ENCODE measurements at regions not wholly inside any gene's neighbourhood (a gene's known extent, or its start where the extent isn't known, plus 50 kb on each side); places are given as distances from the start of the nearest gene placed in this dataset.

DNA sequence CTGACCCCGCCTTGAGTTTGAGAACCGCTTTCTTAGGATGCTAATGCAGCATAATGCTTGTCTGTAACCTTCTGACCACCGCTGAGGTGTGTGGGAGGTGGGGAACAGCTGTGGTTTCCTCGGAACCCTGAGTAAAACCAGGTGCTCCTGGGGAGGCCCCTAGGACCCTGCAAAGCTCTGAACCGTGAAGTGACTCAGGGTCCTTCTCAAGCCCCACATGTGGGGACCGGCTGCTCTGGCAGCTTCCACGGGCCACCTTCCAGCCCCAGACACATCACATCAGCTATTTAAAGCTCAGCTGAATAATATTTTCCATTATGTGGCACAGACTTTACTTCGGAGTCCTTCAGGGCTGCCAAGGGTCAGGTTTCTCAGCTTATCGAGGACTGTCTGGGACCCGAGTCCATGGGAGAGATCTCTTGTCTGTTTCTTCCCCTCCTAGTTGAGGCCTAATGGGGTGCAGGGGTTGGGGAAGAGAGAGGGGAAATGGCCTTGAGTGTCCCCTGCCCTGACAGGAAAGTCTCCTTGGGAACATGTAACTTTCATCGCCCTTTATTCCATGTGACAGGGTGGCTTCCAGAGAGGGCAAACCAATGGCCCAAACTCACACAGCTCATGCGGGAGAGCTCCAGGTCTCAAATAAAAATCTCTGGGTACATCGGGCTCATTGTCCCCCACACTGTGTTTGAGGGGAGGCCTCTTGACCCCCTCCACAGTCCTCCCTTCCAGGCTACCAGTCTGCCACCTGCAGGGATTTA is 186.1 kb upstream of the SLC24A3 start:
- peaks cover 4% of the 10 kb centered on the region for H3K9me3 Mint-ChIP-seq

DNA sequence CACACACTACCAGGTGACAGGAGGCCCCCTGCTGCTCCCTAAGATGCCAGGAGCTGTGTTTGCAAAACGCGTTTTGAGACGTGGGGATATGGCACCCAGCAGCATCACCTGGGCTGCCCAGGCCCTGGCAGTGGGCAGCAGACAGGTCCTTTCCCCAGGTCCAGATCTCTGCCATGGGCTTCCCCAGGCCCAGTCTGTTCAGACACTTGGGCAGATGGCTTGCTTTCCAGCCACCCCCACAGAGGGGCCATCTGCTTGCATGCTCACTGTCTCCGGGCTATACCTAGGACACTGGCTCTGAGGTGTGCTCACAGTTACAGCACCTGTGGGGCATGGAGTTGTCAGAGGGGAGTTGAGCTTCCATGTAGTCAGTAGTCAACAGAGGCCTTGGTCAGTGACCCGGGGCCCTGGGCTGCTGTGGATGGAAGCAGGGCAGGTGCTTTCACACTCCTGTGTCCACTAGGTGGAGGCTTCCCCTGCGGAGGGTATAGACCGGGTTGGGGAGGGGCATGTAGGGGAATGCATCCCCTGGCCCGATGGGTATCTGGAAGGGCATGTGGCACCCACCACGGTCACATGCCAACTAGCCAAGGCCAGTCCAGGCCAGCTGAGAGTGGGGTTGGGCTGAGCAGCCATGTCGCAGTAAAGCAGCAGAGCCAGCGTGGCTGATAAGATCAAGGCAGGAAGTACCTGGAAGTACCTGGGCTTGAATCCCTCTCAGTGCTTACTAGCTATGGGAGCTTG is 185.4 kb upstream of the SLC24A3 start:
- Mint-ChIP-seq H3K4me3 (no peak overlapping the region), H3K27me3 (ENCODE audit: low read depth) (peaks cover 10% of the 10 kb centered on the region), H3K4me1 (peaks cover 11% of the 10 kb centered on the region), H3K27ac (no peak overlapping the region), H3K9me3 (peaks cover 4% of the 10 kb centered on the region), H3K36me3 (no peaks in the 10 kb centered on the region)
- DNase-seq (ENCODE audit: low spot score in 2 of 2, unreplicated experiment in 2 of 2): no peak
- TF ChIP-seq, protein P1, sequence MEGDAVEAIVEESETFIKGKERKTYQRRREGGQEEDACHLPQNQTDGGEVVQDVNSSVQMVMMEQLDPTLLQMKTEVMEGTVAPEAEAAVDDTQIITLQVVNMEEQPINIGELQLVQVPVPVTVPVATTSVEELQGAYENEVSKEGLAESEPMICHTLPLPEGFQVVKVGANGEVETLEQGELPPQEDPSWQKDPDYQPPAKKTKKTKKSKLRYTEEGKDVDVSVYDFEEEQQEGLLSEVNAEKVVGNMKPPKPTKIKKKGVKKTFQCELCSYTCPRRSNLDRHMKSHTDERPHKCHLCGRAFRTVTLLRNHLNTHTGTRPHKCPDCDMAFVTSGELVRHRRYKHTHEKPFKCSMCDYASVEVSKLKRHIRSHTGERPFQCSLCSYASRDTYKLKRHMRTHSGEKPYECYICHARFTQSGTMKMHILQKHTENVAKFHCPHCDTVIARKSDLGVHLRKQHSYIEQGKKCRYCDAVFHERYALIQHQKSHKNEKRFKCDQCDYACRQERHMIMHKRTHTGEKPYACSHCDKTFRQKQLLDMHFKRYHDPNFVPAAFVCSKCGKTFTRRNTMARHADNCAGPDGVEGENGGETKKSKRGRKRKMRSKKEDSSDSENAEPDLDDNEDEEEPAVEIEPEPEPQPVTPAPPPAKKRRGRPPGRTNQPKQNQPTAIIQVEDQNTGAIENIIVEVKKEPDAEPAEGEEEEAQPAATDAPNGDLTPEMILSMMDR (IDR thresholded peaks at IDR 0.05; ENCODE audit: unreplicated experiment): no peak

More for the DNA sequence above, 186.1 kb upstream of the SLC24A3 start:
- Mint-ChIP-seq H3K27ac (no peak overlapping the region), H3K4me1 (peaks cover 11% of the 10 kb centered on the region), H3K36me3 (no peaks in the 10 kb centered on the region), H3K4me3 (no peak overlapping the region), H3K27me3 (ENCODE audit: low read depth) (peaks cover 8% of the 10 kb centered on the region)
- TF ChIP-seq, protein P1 (IDR thresholded peaks at IDR 0.05; ENCODE audit: unreplicated experiment): no peak
- no peak for DNase-seq (ENCODE audit: low spot score in 2 of 2, unreplicated experiment in 2 of 2)

DNA sequence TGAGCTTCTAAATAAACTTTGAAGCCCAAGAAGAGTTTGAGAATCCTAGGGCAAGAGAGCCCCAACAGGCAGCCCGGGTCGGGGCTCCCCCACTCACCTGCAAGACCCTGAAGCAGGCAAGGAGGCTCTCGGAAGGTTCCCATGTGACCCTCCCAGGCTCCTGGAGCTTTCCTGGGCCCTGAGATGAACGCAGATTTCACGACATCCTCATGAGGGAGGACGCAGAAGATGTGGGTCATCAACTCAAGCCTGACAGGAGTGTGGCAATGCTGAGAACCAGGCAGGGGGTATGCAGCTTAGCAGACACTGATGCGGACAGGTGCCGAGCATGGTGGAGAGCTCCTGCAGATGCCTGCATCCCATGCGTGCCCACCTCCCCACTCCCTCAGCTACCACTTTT is 184.5 kb upstream of the SLC24A3 start:
- Mint-ChIP-seq H3K4me1 (peaks cover 11% of the 10 kb centered on the region), H3K4me3 (no peak overlapping the region), H3K27me3 (ENCODE audit: low read depth) (peaks cover 10% of the 10 kb centered on the region), H3K27ac (no peak overlapping the region), H3K9me3 (peaks cover 4% of the 10 kb centered on the region), H3K36me3 (no peaks in the 10 kb centered on the region)
- DNase-seq (ENCODE audit: low spot score in 2 of 2, unreplicated experiment in 2 of 2): no peak
- TF ChIP-seq, protein P1 (IDR thresholded peaks at IDR 0.05; ENCODE audit: unreplicated experiment): no peak

DNA sequence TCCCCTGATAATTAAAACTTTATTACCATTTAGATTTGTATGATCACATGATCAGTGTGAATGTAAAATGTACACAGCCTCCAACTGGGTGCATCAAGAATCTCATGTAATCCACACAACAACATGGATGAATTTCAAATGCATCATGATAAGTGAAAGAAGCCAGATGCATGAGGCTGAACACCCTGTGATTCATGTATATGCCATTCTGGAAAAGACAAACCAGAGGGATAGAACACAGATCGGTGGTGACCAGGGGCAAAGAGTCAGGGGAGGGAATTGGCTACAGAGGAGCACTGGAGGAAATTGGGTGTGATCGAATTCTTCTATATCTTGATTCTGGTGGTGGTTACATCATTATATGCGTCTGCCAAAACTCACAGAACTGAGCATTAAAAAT is 170.7 kb upstream of the SLC24A3 start:
- H3K27me3 Mint-ChIP-seq (ENCODE audit: low read depth): peaks cover 24% of the 10 kb centered on the region
- H3K9me3 Mint-ChIP-seq: no peaks in the 10 kb centered on the region
- no peak overlapping the region for H3K4me3 Mint-ChIP-seq
- no peak overlapping the region for H3K27ac Mint-ChIP-seq
- TF ChIP-seq, protein P1 (IDR thresholded peaks at IDR 0.05; ENCODE audit: unreplicated experiment): no peak
- H3K36me3 Mint-ChIP-seq: no peaks in the 10 kb centered on the region
- no peaks in the 10 kb centered on the region for H3K4me1 Mint-ChIP-seq
- no peak for DNase-seq (ENCODE audit: low spot score in 2 of 2, unreplicated experiment in 2 of 2)

DNA sequence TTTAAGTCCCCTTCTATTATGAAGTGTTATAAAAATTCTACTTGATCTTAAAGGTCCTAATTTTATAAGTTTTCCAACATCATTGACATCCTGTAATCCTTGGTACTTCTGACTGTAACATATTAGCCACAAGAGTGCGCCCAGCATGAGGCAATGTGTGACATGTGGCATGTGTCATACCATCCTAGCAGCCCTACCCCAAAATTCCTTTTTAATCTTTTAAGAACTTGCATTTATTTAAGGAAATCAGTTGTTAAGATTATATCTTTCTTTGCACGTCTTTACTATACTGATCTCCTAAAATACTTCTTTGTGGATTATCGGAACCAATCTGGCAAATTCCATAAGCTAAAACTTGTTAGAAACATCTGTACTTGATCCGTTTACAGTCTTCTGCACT is 167.1 kb upstream of the SLC24A3 start:
- DNase-seq (ENCODE audit: low spot score in 2 of 2, unreplicated experiment in 2 of 2): no peak
- TF ChIP-seq, protein P1 (IDR thresholded peaks at IDR 0.05; ENCODE audit: unreplicated experiment): no peak
- no peaks in the 10 kb centered on the region for H3K36me3 Mint-ChIP-seq
- H3K27me3 Mint-ChIP-seq (ENCODE audit: low read depth): peaks cover 23% of the 10 kb centered on the region
- no peaks in the 10 kb centered on the region for H3K9me3 Mint-ChIP-seq
- H3K4me1 Mint-ChIP-seq: peaks cover 3% of the 10 kb centered on the region
- H3K4me3 Mint-ChIP-seq: no peak overlapping the region
- no peak overlapping the region for H3K27ac Mint-ChIP-seq

Measured in mesothelial cell of epicardium (in vitro differentiated cells).